HT1080 (cell line): ENCODE measurements at regions not wholly inside any gene's neighbourhood (a gene's known extent, or its start where the extent isn't known, plus 50 kb on each side); places are given as distances from the start of the nearest gene placed in this dataset.
"Not testable (repeated sequence)": the region's sequence is repeated elsewhere in the genome, so short reads cannot be mapped to it uniquely, and the experiment has no call there.

Experiments
- DNase-seq: peaks from one replicate; pipeline ENCODE4 v3.0.0-alpha.2; 2015; ENCODE audit warnings: low read depth

- DNase-seq: no peak
Observed at GRCh38 chr13:111411919-111412650, 91.6 kb downstream of the TEX29 start.

- DNase-seq: no peak
Observed at GRCh38 chr13:111413407-111414187, 93.2 kb downstream of the TEX29 start.

- DNase-seq: no peak
Observed at GRCh38 chr13:111414341-111414740, 93.9 kb downstream of the TEX29 start.

GRCh38 chr13:111415246-111415645, 94.8 kb downstream of the TEX29 start:
- DNase-seq: no peak

GRCh38 chr13:111415765-111416164, 95.3 kb downstream of the TEX29 start:
- DNase-seq: no peak

GRCh38 chr13:111418101-111418500, 97.7 kb downstream of the TEX29 start:
- no peak for DNase-seq

GRCh38 chr13:111420113-111420876, 99.9 kb downstream of the TEX29 start:
- no peak for DNase-seq

GRCh38 chr13:111421216-111421615, 100.8 kb downstream of the TEX29 start:
- DNase-seq: no peak

- no peak for DNase-seq
Observed at GRCh38 chr13:111422348-111422747, 101.9 kb downstream of the TEX29 start.

- DNase-seq: peak; percentile 26
Observed at GRCh38 chr13:111423168-111423785, 102.8 kb downstream of the TEX29 start.

GRCh38 chr13:111424134-111424533, 103.7 kb downstream of the TEX29 start:
- DNase-seq: no peak

GRCh38 chr13:111425326-111425725, 104.9 kb downstream of the TEX29 start:
- no peak for DNase-seq

- peak; percentile 45 for DNase-seq
Observed at GRCh38 chr13:111429064-111429558, 108.7 kb downstream of the TEX29 start.

- no peak for DNase-seq
Observed at GRCh38 chr13:111431206-111431605, 110.8 kb downstream of the TEX29 start.

GRCh38 chr13:111434578-111435159, 114.2 kb downstream of the TEX29 start:
- DNase-seq: no peak

GRCh38 chr13:111436446-111436845, 116.0 kb downstream of the TEX29 start:
- no peak for DNase-seq

GRCh38 chr13:111437417-111437816, 117.0 kb downstream of the TEX29 start:
- DNase-seq: no peak

- no peak for DNase-seq
Observed at GRCh38 chr13:111437856-111438547, 117.6 kb downstream of the TEX29 start.

- not testable (repeated sequence) for DNase-seq
Observed at GRCh38 chr13:111440492-111440891, 120.0 kb downstream of the TEX29 start.

- DNase-seq: no peak
Observed at GRCh38 chr13:111443981-111444380, 123.5 kb downstream of the TEX29 start.
